ENCODE measurements at regions not wholly inside any gene's neighbourhood (a gene's known extent, or its start where the extent isn't known, plus 50 kb on each side); places are given as distances from the start of the nearest gene placed in this dataset.

- Histone ChIP-seq H3K4me1 (ENCODE audit: insufficient read depth, low read length) (no peaks in the 10 kb centered on the region), H3K27me3 (ENCODE audit: insufficient read depth, low read length) (no peaks in the 10 kb centered on the region), H3K36me3 (ENCODE audit: insufficient read depth, low read length) (no peaks in the 10 kb centered on the region), H3K27ac (ENCODE audit: low read depth, low read length) (no peak overlapping the region), H3K9me3 (ENCODE audit: control insufficient read depth in 1 of 2, low read length in 2 of 2) (no peaks in the 10 kb centered on the region), H3K4me3 (ENCODE audit: low read length in 2 of 2) (no peak overlapping the region)
- Mint-ChIP-seq H3K27ac (no peak overlapping the region), H3K27me3 (peaks cover 0 to under 1% of the 10 kb centered on the region in 2 donors), H3K36me3 (no peaks in the 10 kb centered on the region), H3K9me3 (no peaks in the 10 kb centered on the region), H3K4me3 (no peak overlapping the region), H3K4me1 (no peaks in the 10 kb centered on the region)
- DNase-seq: no peak
- ChIA-PET POLR2A (ENCODE audit: partially characterized antibody) (no interaction called here), CTCF (ENCODE audit: partially characterized antibody) (no interaction called here)
- intact Hi-C loops (cut with micrococcal nuclease): no loop called here
Measured at GRCh38 chr13:47287291-47287751, 390.5 kb upstream of the HTR2A start.

- CTCF ChIA-PET (ENCODE audit: partially characterized antibody): no interaction called here
- Histone ChIP-seq H3K9me3 (ENCODE audit: control insufficient read depth in 1 of 2, low read length in 2 of 2) (no peaks in the 10 kb centered on the region), H3K27ac (ENCODE audit: low read depth, low read length) (no peak overlapping the region), H3K27me3 (ENCODE audit: insufficient read depth, low read length) (no peaks in the 10 kb centered on the region), H3K4me3 (ENCODE audit: low read length in 2 of 2) (no peak overlapping the region), H3K36me3 (ENCODE audit: insufficient read depth, low read length) (no peaks in the 10 kb centered on the region), H3K4me1 (ENCODE audit: insufficient read depth, low read length) (no peaks in the 10 kb centered on the region)
- H3K4me1 Mint-ChIP-seq: no peaks in the 10 kb centered on the region
- no peak overlapping the region for H3K27ac Mint-ChIP-seq
- H3K36me3 Mint-ChIP-seq: no peaks in the 10 kb centered on the region
- intact Hi-C loops (cut with micrococcal nuclease): no loop called here
- POLR2A ChIA-PET (ENCODE audit: partially characterized antibody): no interaction called here
- H3K27me3 Mint-ChIP-seq: no peaks in the 10 kb centered on the region
- DNase-seq: no peak
- no peak overlapping the region for H3K4me3 Mint-ChIP-seq
- H3K9me3 Mint-ChIP-seq: peaks cover 0 to 2% (median 0%) of the 10 kb centered on the region in 8 donors
Measured at GRCh38 chr13:47281991-47282390, 385.1 kb upstream of the HTR2A start.

DNA sequence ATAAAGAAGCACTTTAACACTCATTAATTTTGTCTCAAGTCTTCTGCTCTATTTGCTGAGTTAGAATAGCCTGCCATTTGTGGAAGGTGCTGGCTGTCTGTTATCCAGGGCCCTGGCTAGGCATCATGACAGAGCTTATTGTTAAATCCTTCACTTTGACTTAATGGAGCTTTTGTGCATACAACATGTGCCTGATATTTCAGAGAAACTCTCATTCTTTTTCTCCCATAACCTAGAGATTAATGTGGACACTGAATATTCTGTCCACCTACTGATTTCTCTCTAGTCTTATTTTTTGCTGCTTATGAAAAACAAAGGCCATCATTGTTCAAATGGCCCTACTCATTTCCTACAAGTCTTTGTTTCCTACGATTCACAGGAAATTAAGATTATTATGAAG lies 383.1 kb upstream of the HTR2A start:
- Histone ChIP-seq H3K4me1 (ENCODE audit: insufficient read depth, low read length) (no peaks in the 10 kb centered on the region), H3K9me3 (ENCODE audit: control insufficient read depth in 1 of 2, low read length in 2 of 2) (no peaks in the 10 kb centered on the region), H3K27me3 (ENCODE audit: insufficient read depth, low read length) (no peaks in the 10 kb centered on the region), H3K36me3 (ENCODE audit: insufficient read depth, low read length) (no peaks in the 10 kb centered on the region), H3K4me3 (ENCODE audit: low read length in 2 of 2) (no peak overlapping the region), H3K27ac (ENCODE audit: low read depth, low read length) (no peak overlapping the region)
- POLR2A ChIA-PET (ENCODE audit: partially characterized antibody): no interaction called here
- DNase-seq: no peak
- Mint-ChIP-seq H3K27ac (no peak overlapping the region), H3K27me3 (no peaks in the 10 kb centered on the region), H3K36me3 (no peaks in the 10 kb centered on the region), H3K9me3 (peaks cover 0 to 3% (median 0%) of the 10 kb centered on the region in 8 donors), H3K4me1 (peaks cover 0 to 1% (median 0%) of the 10 kb centered on the region in 4 donors), H3K4me3 (no peak overlapping the region)
- intact Hi-C loops (cut with micrococcal nuclease): no loop called here
- CTCF ChIA-PET (ENCODE audit: partially characterized antibody): no interaction called here

- Histone ChIP-seq H3K4me1 (ENCODE audit: insufficient read depth, low read length) (no peaks in the 10 kb centered on the region), H3K36me3 (ENCODE audit: insufficient read depth, low read length) (no peaks in the 10 kb centered on the region), H3K9me3 (ENCODE audit: control insufficient read depth in 1 of 2, low read length in 2 of 2) (no peaks in the 10 kb centered on the region), H3K27me3 (ENCODE audit: insufficient read depth, low read length) (no peaks in the 10 kb centered on the region), H3K4me3 (ENCODE audit: low read length in 2 of 2) (no peak overlapping the region), H3K27ac (ENCODE audit: low read depth, low read length) (no peak overlapping the region)
- DNase-seq: no peak
- H3K9me3 Mint-ChIP-seq: peaks cover 0 to 3% (median 0%) of the 10 kb centered on the region in 8 donors
- CTCF ChIA-PET (ENCODE audit: partially characterized antibody): no interaction called here
- intact Hi-C loops (cut with micrococcal nuclease): no loop called here
- no peak overlapping the region for H3K4me3 Mint-ChIP-seq
- H3K4me1 Mint-ChIP-seq: peaks cover 0 to 1% (median 0%) of the 10 kb centered on the region in 4 donors
- H3K27ac Mint-ChIP-seq: no peak overlapping the region
- H3K27me3 Mint-ChIP-seq: no peaks in the 10 kb centered on the region
- H3K36me3 Mint-ChIP-seq: no peaks in the 10 kb centered on the region
- POLR2A ChIA-PET (ENCODE audit: partially characterized antibody): no interaction called here
Measured at GRCh38 chr13:47277774-47278173, 380.9 kb upstream of the HTR2A start.

- intact Hi-C loops (cut with micrococcal nuclease): no loop called here
- Histone ChIP-seq H3K4me3 (ENCODE audit: low read length in 2 of 2) (no peak overlapping the region), H3K27ac (ENCODE audit: low read depth, low read length) (no peak overlapping the region), H3K9me3 (ENCODE audit: control insufficient read depth in 1 of 2, low read length in 2 of 2) (no peaks in the 10 kb centered on the region), H3K27me3 (ENCODE audit: insufficient read depth, low read length) (no peaks in the 10 kb centered on the region), H3K36me3 (ENCODE audit: insufficient read depth, low read length) (no peaks in the 10 kb centered on the region), H3K4me1 (ENCODE audit: insufficient read depth, low read length) (no peaks in the 10 kb centered on the region)
- Mint-ChIP-seq H3K36me3 (no peaks in the 10 kb centered on the region), H3K4me3 (no peak overlapping the region), H3K9me3 (peaks cover 0 to 5% (median 0%) of the 10 kb centered on the region in 8 donors), H3K27me3 (no peaks in the 10 kb centered on the region), H3K27ac (no peak overlapping the region), H3K4me1 (no peaks in the 10 kb centered on the region)
- CTCF ChIA-PET (ENCODE audit: partially characterized antibody): no interaction called here
- POLR2A ChIA-PET (ENCODE audit: partially characterized antibody): no interaction called here
- DNase-seq: no peak
Measured at GRCh38 chr13:47268270-47268669, 371.4 kb upstream of the HTR2A start.

DNA sequence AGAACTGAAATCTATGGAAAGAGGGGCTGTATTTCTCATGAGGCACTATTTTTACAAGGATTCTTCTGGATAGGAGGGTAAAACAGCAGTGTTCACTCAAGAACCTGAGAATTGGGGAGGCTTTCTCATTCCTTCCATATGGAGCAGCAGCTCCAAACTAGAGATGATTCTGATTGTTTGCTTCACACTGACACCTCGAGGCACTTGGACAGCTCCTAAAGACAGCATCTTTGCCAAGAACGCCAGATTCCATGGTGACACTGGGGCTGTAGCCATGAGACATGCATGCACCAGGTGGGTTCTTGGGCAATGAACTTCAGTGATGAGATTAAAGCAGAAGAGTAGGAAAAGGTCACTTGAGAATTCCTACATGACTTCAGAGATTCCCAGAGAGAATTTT lies 361.5 kb upstream of the HTR2A start:
- H3K36me3 Mint-ChIP-seq: no peaks in the 10 kb centered on the region
- CTCF ChIA-PET (ENCODE audit: partially characterized antibody): no interaction called here

DNA sequence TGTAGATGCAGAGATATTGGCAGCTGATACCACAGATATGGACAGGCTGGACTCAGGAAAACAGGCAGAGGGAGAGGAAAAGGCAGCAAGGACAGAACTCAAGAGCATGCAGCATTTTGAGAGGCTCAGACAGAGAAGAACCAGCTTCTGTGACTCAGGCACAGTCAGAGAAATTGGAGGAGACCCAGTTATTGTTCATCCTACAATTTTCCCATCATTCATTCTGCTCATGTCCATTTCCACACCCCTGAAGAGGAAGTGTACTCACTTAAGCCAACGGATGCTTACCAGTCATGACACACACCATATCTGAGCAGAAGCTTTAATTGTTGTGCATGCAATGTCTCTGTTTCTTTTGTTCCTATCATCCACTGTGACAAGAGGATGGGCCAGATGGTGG lies 359.8 kb upstream of the HTR2A start:
- intact Hi-C loops (cut with micrococcal nuclease): no loop called here
- no peaks in the 10 kb centered on the region for H3K27me3 Mint-ChIP-seq
- no peak overlapping the region for H3K4me3 ChIP-seq (ENCODE audit: low read length in 2 of 2)
- H3K4me3 Mint-ChIP-seq: no peak overlapping the region
- no peak overlapping the region for H3K27ac Mint-ChIP-seq
- no peaks in the 10 kb centered on the region for H3K9me3 ChIP-seq (ENCODE audit: control insufficient read depth in 1 of 2, low read length in 2 of 2)
- DNase-seq: no peak
- H3K27ac ChIP-seq (ENCODE audit: low read depth, low read length): no peak overlapping the region
- H3K4me1 Mint-ChIP-seq: no peaks in the 10 kb centered on the region
- ChIA-PET POLR2A (ENCODE audit: partially characterized antibody) (no interaction called here), CTCF (ENCODE audit: partially characterized antibody) (no interaction called here)
- H3K4me1 ChIP-seq (ENCODE audit: insufficient read depth, low read length): no peaks in the 10 kb centered on the region
- H3K27me3 ChIP-seq (ENCODE audit: insufficient read depth, low read length): no peaks in the 10 kb centered on the region
- no peaks in the 10 kb centered on the region for H3K36me3 Mint-ChIP-seq
- H3K9me3 Mint-ChIP-seq: peaks cover 0 to 3% (median 0%) of the 10 kb centered on the region in 8 donors
- no peaks in the 10 kb centered on the region for H3K36me3 ChIP-seq (ENCODE audit: insufficient read depth, low read length)

More for the DNA sequence above, 361.5 kb upstream of the HTR2A start:
- Histone ChIP-seq H3K4me1 (ENCODE audit: insufficient read depth, low read length) (no peaks in the 10 kb centered on the region), H3K9me3 (ENCODE audit: control insufficient read depth in 1 of 2, low read length in 2 of 2) (no peaks in the 10 kb centered on the region), H3K27ac (ENCODE audit: low read depth, low read length) (no peak overlapping the region), H3K36me3 (ENCODE audit: insufficient read depth, low read length) (no peaks in the 10 kb centered on the region), H3K4me3 (ENCODE audit: low read length in 2 of 2) (no peak overlapping the region), H3K27me3 (ENCODE audit: insufficient read depth, low read length) (no peaks in the 10 kb centered on the region)
- POLR2A ChIA-PET (ENCODE audit: partially characterized antibody): no interaction called here
- intact Hi-C loops (cut with micrococcal nuclease): no loop called here
- H3K4me3 Mint-ChIP-seq: no peak overlapping the region
- no peak for DNase-seq
- H3K9me3 Mint-ChIP-seq: peaks cover 0 to 6% (median 2%) of the 10 kb centered on the region in 8 donors
- H3K27ac Mint-ChIP-seq: no peak overlapping the region
- H3K27me3 Mint-ChIP-seq: no peaks in the 10 kb centered on the region
- H3K4me1 Mint-ChIP-seq: no peaks in the 10 kb centered on the region

DNA sequence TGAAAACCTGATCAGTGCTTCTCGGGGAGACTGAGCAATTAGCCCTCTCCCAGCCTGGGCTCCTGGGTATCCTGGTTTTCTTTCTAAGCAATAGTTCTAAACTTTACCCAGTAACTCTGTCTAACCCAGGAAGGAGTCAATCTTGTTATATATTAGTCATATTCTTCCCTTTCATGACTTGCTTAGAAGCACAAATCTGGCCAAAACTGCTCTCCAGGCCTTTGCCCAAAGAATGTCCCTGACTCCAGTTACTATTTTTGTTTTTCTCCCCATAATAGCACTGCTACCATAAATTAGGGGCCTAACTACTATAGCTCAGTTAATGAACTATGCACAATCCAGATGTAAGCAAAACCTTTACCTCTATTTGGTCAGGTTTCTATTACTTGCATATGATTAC lies 355.8 kb upstream of the HTR2A start:
- H3K4me1 ChIP-seq (ENCODE audit: insufficient read depth, low read length): no peaks in the 10 kb centered on the region
- Mint-ChIP-seq H3K27me3 (no peaks in the 10 kb centered on the region), H3K9me3 (peaks cover 0 to 2% (median 0%) of the 10 kb centered on the region in 8 donors), H3K27ac (no peak overlapping the region), H3K4me3 (no peak overlapping the region), H3K4me1 (no peaks in the 10 kb centered on the region), H3K36me3 (no peaks in the 10 kb centered on the region)
- intact Hi-C loops (cut with micrococcal nuclease): no loop called here
- ChIA-PET CTCF (ENCODE audit: partially characterized antibody) (no interaction called here), POLR2A (ENCODE audit: partially characterized antibody) (no interaction called here)
- H3K4me3 ChIP-seq (ENCODE audit: low read length in 2 of 2): no peak overlapping the region
- no peaks in the 10 kb centered on the region for H3K36me3 ChIP-seq (ENCODE audit: insufficient read depth, low read length)
- H3K27ac ChIP-seq (ENCODE audit: low read depth, low read length): no peak overlapping the region
- no peaks in the 10 kb centered on the region for H3K9me3 ChIP-seq (ENCODE audit: control insufficient read depth in 1 of 2, low read length in 2 of 2)
- DNase-seq: no peak
- H3K27me3 ChIP-seq (ENCODE audit: insufficient read depth, low read length): no peaks in the 10 kb centered on the region

Data from CD4-positive, alpha-beta memory T cell (primary cell).